GM12878 (cell line): ENCODE measurements at regions not wholly inside any gene's neighbourhood (a gene's known extent, or its start where the extent isn't known, plus 50 kb on each side); places are given as distances from the start of the nearest gene placed in this dataset.

Experiments used
- ATAC-seq: fragments of 200-7000 bp; cut with Tn5 transposase; 3 replicates; pipeline ENCODE4 v1.9.1; 2020; ENCODE audit warnings: mild to moderate bottlenecking, moderate library complexity
- BruUV-seq: library from RNA; stranded (reverse); fragments of 400-500 nt; replicated peaks from 2 replicates; lab custom pipeline; 2021; lab: Mats Ljungman, UMichigan
- CTCF ChIA-PET: fragments of 300-600 bp; sonication (Branson Sonifier 250); formaldehyde crosslinking; extraction: SDS; loops from one replicate; lab custom pipeline; 2021; ENCODE audit warnings: inconsistent platforms; lab: Yijun Ruan, JAX
- POLR2A ChIA-PET: fragments of 350-600 bp; formaldehyde crosslinking; extraction: SDS; loops from one replicate; lab custom pipeline; 2021; ENCODE audit warnings: inconsistent platforms; lab: Charles Lee
- RAD21 ChIA-PET: fragments of 300-600 bp; sonication (Branson Sonifier 250); formaldehyde crosslinking; loops from one replicate; lab custom pipeline; 2023; ENCODE audit warnings: antibody characterized with exemption; ENCODE audit not compliant: unreplicated experiment; lab: Charles Lee
- SMC1A ChIA-PET: fragments of 300-600 bp; sonication (Branson Sonifier 250); formaldehyde crosslinking; loops from one replicate; lab custom pipeline; 2023; ENCODE audit not compliant: unreplicated experiment, uncharacterized antibody; lab: Charles Lee
- DNase-seq: peaks from one replicate; pipeline ENCODE4 v3.0.0-alpha.2; 2011; ENCODE audit warnings: low read depth, low spot score
- FAIRE-seq: peaks from 3 replicates; lab custom pipeline; 2011; peaks lifted over from hg19 to GRCh38; lab: Jason Lieb, UNC
- H2AFZ ChIP-seq: 2 replicates; pipeline ENCODE4 v1.6.0; 2011; ENCODE audit warnings: low read depth, low read length, control low read depth; ENCODE audit not compliant: control insufficient read depth
- H3K27ac ChIP-seq: 2 replicates; pipeline ENCODE4 v1.5.1; 2011; ENCODE audit warnings: control low read depth; ENCODE audit not compliant: control insufficient read depth, insufficient read depth
- H3K27me3 ChIP-seq, 2 experiments: replicated peaks in 1 of 2; 2 replicates each; pipeline versions ENCODE4 v1.6.0 to v1.6.1; 2011; ENCODE audit warnings: low read length in 1 of 2; ENCODE audit not compliant: control insufficient read depth in 2 of 2, insufficient read depth in 2 of 2
- H3K36me3 ChIP-seq, 2 experiments: 2 replicates each; pipeline ENCODE4 v1.5.1; 2011; ENCODE audit warnings: low read length in 1 of 2; ENCODE audit not compliant: control insufficient read depth in 2 of 2, insufficient read depth in 2 of 2
- H3K4me1 ChIP-seq: 2 replicates; pipeline ENCODE4 v1.6.1; 2011; ENCODE audit warnings: mild to moderate bottlenecking, low read length, moderate library complexity, mixed read lengths; ENCODE audit not compliant: control insufficient read depth, insufficient read depth
- H3K4me2 ChIP-seq: 2 replicates; pipeline ENCODE4 v1.6.0; 2011; ENCODE audit warnings: control low read depth; ENCODE audit not compliant: control insufficient read depth, insufficient read depth
- H3K4me3 ChIP-seq: fragments of 200-600 bp; sonication (generic); 2 replicates; pipeline ENCODE4 v1.5.1; 2016
- H3K79me2 ChIP-seq: 2 replicates; pipeline ENCODE4 v1.6.0; 2011; ENCODE audit warnings: low read length; ENCODE audit not compliant: control insufficient read depth, insufficient read depth
- H3K9ac ChIP-seq: 2 replicates; pipeline ENCODE4 v1.8.0; 2011; ENCODE audit warnings: low read length, control low read depth, mixed read lengths; ENCODE audit not compliant: control insufficient read depth, insufficient read depth
- H3K9me3 ChIP-seq: replicated peaks from 3 replicates; pipeline ENCODE4 v1.5.1; 2011; ENCODE audit warnings: mild to moderate bottlenecking, low read length; ENCODE audit not compliant: control insufficient read depth, insufficient read depth
- H4K20me1 ChIP-seq: 2 replicates; pipeline ENCODE4 v1.6.0; 2011; ENCODE audit not compliant: control insufficient read depth, insufficient read depth
- CBFB ChIP-seq: IDR thresholded peaks from 2 replicates; pipeline ENCODE4 v1.6.1; 2016; ENCODE audit warnings: antibody characterized with exemption, low read depth
- CEBPZ ChIP-seq: fragments of 150-350 bp; IDR thresholded peaks from 2 replicates; pipeline ENCODE4 v1.6.1; 2016; ENCODE audit warnings: low read depth, low read length
- CHD2 ChIP-seq: IDR thresholded peaks from 2 replicates; pipeline ENCODE4 v1.6.1; 2011; ENCODE audit warnings: low read depth, low read length, improper control_type of control experiment, borderline replicate concordance
- E2F4 ChIP-seq: IDR thresholded peaks from 2 replicates; pipeline ENCODE4 v1.6.1; 2012; ENCODE audit warnings: low read depth, low read length, improper control_type of control experiment
- EP300 ChIP-seq, 2 experiments: fragments of 150-350 bp in 1 of 2; IDR thresholded peaks; 2 replicates each; pipeline ENCODE4 v1.6.1; 2011 to 2012; ENCODE audit warnings: low read depth in 2 of 2, low read length in 2 of 2, borderline replicate concordance in 1 of 2, improper control_type of control experiment in 1 of 2, inconsistent platforms in 1 of 2; ENCODE audit not compliant: control insufficient read depth in 1 of 2
- FOXK2 ChIP-seq: fragments of 450-650 bp; IDR thresholded peaks from 2 replicates; pipeline ENCODE4 v1.6.1; 2017; ENCODE audit warnings: mild to moderate bottlenecking, moderate library complexity
- HDAC6 ChIP-seq: fragments of 200-600 bp; sonication (generic); IDR thresholded peaks from one replicate; pipeline ENCODE4 v1.8.0; 2017; ENCODE audit warnings: antibody characterized with exemption; ENCODE audit not compliant: unreplicated experiment
- NKRF ChIP-seq: fragments of 450-650 bp; conservative IDR thresholded peaks from 2 replicates; pipeline ENCODE4 v1.6.1; 2017; ENCODE audit warnings: mild to moderate bottlenecking, moderate library complexity
- POLR2AphosphoS2 ChIP-seq: IDR thresholded peaks from 2 replicates; pipeline ENCODE4 v1.6.1; 2011; ENCODE audit warnings: low read depth, mild to moderate bottlenecking, low read length, improper control_type of control experiment, moderate library complexity
- STAT3 ChIP-seq: IDR thresholded peaks from 2 replicates; pipeline ENCODE4 v1.6.1; 2011; ENCODE audit warnings: low read depth, low read length, improper control_type of control experiment
- TARDBP ChIP-seq: IDR thresholded peaks from 2 replicates; pipeline ENCODE4 v1.6.1; 2016; ENCODE audit warnings: borderline replicate concordance
- ZBTB11 ChIP-seq: fragments of 450-650 bp; formaldehyde crosslinking; IDR thresholded peaks from 2 replicates; pipeline ENCODE4 v1.5.0; 2022; ENCODE audit warnings: mild to moderate bottlenecking, missing genetic modification characterization
- ZNF217 ChIP-seq: fragments of 450-650 bp; IDR thresholded peaks from 2 replicates; pipeline ENCODE4 v1.6.1; 2017; ENCODE audit warnings: antibody characterized with exemption, mild to moderate bottlenecking
- WGBS: methylation state at CpG from one replicate; pipeline ENCODE4 v1.1.6; 2016; ENCODE audit warnings: low lambda C conversion rate; ENCODE audit not compliant: insufficient replicate concordance, insufficient coverage; ENCODE audit errors: missing lambda C conversion rate; 5-methylcytosine and 5-hydroxymethylcytosine counted together
- in situ Hi-C: fragments of 300-500 bp; cut with MboI; formaldehyde crosslinking; loops from 9 replicates; pipeline ENCODE4 v1.14.3; 2018; ENCODE audit warnings: mixed read lengths
- intact Hi-C: fragments of 100-400 bp; cut with micrococcal nuclease; formaldehyde crosslinking; loops from one replicate; pipeline ENCODE4 v1.14.2; 2022; ENCODE audit not compliant: unreplicated experiment

GRCh38 chr15:67997996-67998395, 56.1 kb upstream of the PIAS1 start (continued):
- no peak for TF ChIP-seq NKRF
- no peak for TF ChIP-seq HDAC6

GRCh38 chr15:67998599-67999133, 55.4 kb upstream of the PIAS1 start:
- no peak for DNase-seq
- SMC1A ChIA-PET = interaction anchor here (0.7 kb wide), 1 partner anchor 9 kb away, joined by 3 read pairs; no protein-coding TSS in a partner anchor
- intact Hi-C loops = no loop called here
- Histone ChIP-seq H3K9me3 (no peaks in the 10 kb centered on the region; the same call in 2 of the 3 replicates), H3K79me2 (no peaks in the 10 kb centered on the region), H3K4me3 (no peak overlapping the region), H3K4me2 (no peak overlapping the region), H4K20me1 (no peaks in the 10 kb centered on the region), H3K9ac (no peak overlapping the region), H3K27ac (no peak overlapping the region), H2AFZ (no peak overlapping the region), H3K36me3 (no peaks in the 10 kb centered on the region), H3K4me1 (no peaks in the 10 kb centered on the region), H3K27me3 (no peaks in the 10 kb centered on the region)
- BruUV-seq = no TSS peak
- POLR2A ChIA-PET = interaction anchor here (0.6 to 1.3 kb wide), 2 partner anchors 10 to 123 kb away, joined by 3 to 6 read pairs; no protein-coding TSS in a partner anchor
- RAD21 ChIA-PET = no interaction called here
- FAIRE-seq = no peak
- CTCF ChIA-PET = interaction anchor here (0.7 kb wide), 1 partner anchor 10 kb away, joined by 3 read pairs; no protein-coding TSS in a partner anchor
- 58% methylated on average over 6 of the region's 6 CpGs for WGBS
- no peak for ATAC-seq
- in situ Hi-C loops = no loop called here
- TF ChIP-seq CBFB (no peak), TARDBP (no peak), CHD2 (no peak), STAT3 (no peak), ZBTB11 (CRISPR knock-in tag) (no peak), E2F4 (no peak), ZNF217 (no peak), CEBPZ (no peak), EP300 (IDR thresholded peaks at IDR 0.05; ENCODE audit: borderline replicate concordance in 1 of 2, control insufficient read depth in 1 of 2, low read depth in 2 of 2, low read length in 2 of 2) (no peak), POLR2AphosphoS2 (no peak), FOXK2 (no peak)
